Fibroblast of mammary gland (primary cell): ENCODE measurements at regions not wholly inside any gene's neighbourhood (a gene's known extent, or its start where the extent isn't known, plus 50 kb on each side); places are given as distances from the start of the nearest gene placed in this dataset.
A peak's percentile ranks its signal among the peaks of the same experiment; 100 is the strongest.

ENCODE experiments used
- DNase-seq: peaks from one replicate; pipeline ENCODE4 v3.0.0-alpha.2; 2010; ENCODE audit warnings: low read depth
- H3K4me3 ChIP-seq: 2 replicates; pipeline ENCODE4 v1.5.1; 2011; ENCODE audit warnings: low read depth, mild to moderate bottlenecking, low read length, moderate library complexity; ENCODE audit not compliant: control insufficient read depth
- CTCF ChIP-seq: conservative IDR thresholded peaks from 2 replicates; pipeline ENCODE4 v1.5.1; 2011; ENCODE audit warnings: low read depth, low read length, inconsistent platforms; ENCODE audit not compliant: control insufficient read depth, insufficient read depth

- H3K4me3 ChIP-seq: no peak overlapping the region
- no peak for TF ChIP-seq CTCF
- DNase-seq: no peak
Observed at GRCh38 chr2:155266583-155266982, 568.1 kb downstream of the KCNJ3 start.

DNA sequence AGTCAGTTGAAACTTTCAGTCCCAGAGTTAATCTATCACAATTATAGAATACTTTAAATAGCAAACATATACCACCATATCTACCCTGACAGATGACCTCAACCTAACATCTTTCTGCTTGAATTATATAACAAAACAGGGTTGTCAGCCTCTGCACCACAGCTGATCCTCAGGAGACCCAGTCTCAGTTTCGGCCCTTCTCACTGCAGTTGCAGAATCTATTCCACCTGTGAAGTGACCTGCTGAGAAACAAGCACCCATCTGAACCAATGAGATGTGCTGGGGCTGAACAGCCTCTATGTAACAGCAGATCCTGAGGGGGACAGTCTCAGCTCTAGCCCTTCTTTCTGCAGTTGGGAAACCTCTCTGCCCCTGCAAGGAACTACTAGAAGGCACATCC, 567.6 kb downstream of the KCNJ3 start:
- H3K4me3 ChIP-seq: no peak overlapping the region
- DNase-seq: no peak
- no peak for TF ChIP-seq CTCF

DNA sequence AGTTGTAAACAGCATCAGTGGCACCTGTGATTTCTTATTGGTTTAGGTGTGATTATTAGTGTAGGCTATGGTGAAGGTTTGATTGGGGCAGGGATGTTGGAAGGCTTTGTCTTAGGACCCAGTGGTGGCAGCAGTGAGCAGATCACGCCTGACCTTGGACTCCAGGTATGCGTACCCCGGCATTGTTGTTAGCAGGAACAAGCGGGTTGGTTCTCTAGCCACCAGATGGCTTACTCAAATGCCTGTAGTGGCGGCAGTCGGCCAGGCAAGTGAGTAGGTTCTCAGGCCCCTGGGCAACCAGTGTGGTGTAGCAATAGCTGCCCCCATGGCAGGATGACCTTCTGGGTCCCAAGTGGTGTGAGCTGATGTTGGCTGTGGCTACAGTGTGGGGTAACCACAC, 558.3 kb downstream of the KCNJ3 start:
- no peak for TF ChIP-seq CTCF
- H3K4me3 ChIP-seq: no peak overlapping the region
- DNase-seq: no peak

DNA sequence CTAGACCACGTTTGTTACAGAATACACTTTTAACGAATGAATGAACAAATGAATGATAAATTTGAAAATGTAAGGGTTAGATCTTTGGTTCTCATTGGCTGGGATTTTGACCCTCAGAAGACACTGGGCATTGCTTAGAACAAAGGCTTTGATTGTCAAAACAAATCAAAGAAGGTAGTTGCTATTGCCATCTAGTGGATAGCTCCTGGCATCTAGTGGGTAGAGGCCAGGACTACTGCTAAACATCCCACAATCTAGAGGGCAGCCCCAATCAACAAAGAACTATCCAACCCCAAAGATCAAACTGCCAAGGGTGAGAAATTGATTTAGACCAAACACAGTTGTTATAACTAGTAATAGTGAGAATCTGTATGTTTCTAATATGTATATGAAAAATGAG, 552.3 kb downstream of the KCNJ3 start:
- peak; percentile 0 for DNase-seq
- TF ChIP-seq CTCF: peak; percentile 17
- no peak overlapping the region for H3K4me3 ChIP-seq

GRCh38 chr2:155240176-155240575, 541.7 kb downstream of the KCNJ3 start:
- H3K4me3 ChIP-seq: no peak overlapping the region
- DNase-seq: no peak
- TF ChIP-seq CTCF: no peak

- no peak for DNase-seq
- no peak overlapping the region for H3K4me3 ChIP-seq
- TF ChIP-seq CTCF: no peak
Observed at GRCh38 chr2:155235710-155236109, 537.2 kb downstream of the KCNJ3 start.

DNA sequence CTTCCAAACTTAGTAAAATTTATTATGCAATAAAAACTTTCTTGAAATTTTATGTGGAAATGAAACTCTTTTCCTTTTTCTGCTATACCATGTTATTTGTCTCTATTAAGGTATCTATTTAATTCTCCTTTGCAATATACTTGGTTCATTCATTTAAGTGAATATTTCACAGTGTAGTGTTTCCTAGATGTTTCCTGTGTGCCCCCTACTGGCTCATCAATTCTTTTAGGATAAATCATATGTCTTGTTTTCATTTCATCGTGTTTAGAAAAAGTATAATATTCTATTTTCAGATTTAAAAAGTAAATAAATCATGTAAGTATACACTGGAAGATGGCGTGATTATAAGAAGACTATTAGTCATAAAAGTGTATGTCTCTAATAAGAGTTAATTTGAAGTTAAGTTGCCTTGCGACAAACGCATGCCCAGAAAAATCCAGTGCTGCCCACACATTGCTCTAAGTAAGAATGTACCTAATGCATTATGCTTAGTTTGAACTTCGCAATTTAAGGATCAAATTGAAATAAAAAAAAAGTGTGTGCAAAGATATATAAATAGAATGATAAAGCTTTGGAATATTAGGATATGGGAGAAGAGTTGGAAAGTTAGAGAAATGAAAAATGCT, 525.4 kb downstream of the KCNJ3 start:
- peak; percentile 11 for DNase-seq
- H3K4me3 ChIP-seq: no peak overlapping the region
- peak; percentile 33 for TF ChIP-seq CTCF
